ENCODE measurements at regions not wholly inside any gene's neighbourhood (a gene's known extent, or its start where the extent isn't known, plus 50 kb on each side); places are given as distances from the start of the nearest gene placed in this dataset.

DNA sequence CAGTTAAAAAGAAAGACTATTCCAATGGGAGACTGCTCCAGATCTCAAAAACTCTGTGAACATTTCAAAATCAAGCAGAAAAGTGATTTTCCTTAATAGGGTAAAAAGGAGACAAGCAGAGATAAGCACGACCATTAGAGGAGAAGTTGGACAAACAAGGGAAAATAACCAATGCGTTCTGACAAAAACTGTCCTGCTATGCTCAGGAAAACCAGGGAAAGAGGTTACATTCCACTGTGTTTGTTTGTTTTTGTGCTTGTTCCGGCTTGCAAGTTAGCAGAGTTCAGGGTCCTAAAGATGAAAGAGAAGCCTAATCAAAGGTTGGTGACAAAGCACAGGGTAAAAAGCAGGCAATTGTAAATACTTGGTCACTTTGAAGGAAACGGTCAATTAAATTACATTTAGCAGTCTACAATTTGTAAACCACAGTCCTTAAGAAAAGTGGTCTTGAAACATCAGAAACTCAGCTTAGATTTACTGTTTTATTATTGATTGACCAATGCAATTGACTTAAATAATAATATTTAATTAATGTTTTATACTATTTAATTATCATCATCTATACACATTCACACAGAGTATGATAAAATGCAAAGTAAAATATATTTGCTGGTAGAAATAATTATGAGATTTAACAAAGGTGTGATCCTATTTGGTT, 186.2 kb upstream of the CPXCR1 start:
- peak overlapping the region; percentile 36 to 82 for H3K27ac ChIP-seq (ENCODE audit: low read depth in 1 of 2, low read length in 2 of 2)
- H3K4me3 ChIP-seq (ENCODE audit: low read depth in 1 of 3, low read length in 3 of 3), result no peak overlapping the region
- peak overlapping the region in 1 of 2 donors; percentile 81 for H3K9ac ChIP-seq (ENCODE audit: low read depth in 1 of 2, low read length in 2 of 2)
- peaks cover 0 to 3% (median under 1%) of the 10 kb centered on the region in 4 donors for H3K9me3 ChIP-seq (ENCODE audit: control insufficient read depth in 4 of 4, low read length in 3 of 4)
- H3K27me3 ChIP-seq (ENCODE audit: control insufficient read depth in 4 of 4, insufficient read depth in 4 of 4, low read length in 3 of 4), result no peaks in the 10 kb centered on the region
- H3K36me3 ChIP-seq (ENCODE audit: control insufficient read depth in 4 of 4, insufficient read depth in 3 of 4, low read depth in 1 of 4, low read length in 3 of 4), result no peaks in the 10 kb centered on the region
- DNase-seq (ENCODE audit: low spot score), result no peak
- TF ChIP-seq FOXA1 (IDR thresholded peaks at IDR 0.05) (peak; percentile 64), TAF1 (conservative IDR thresholded peaks at IDR 0.05) (peak; percentile 69), SP1 (IDR thresholded peaks at IDR 0.05) (peak; percentile 97), JUND (IDR thresholded peaks at IDR 0.05) (peak in 1 of 2 donors; percentile 55), HNF4G (IDR thresholded peaks at IDR 0.05) (peak; percentile 63), GABPA (IDR thresholded peaks at IDR 0.05 in 1 of 2, conservative IDR thresholded peaks at IDR 0.05 in 1 of 2) (peak in 1 of 2 donors; percentile 45), RXRA (IDR thresholded peaks at IDR 0.05) (peak; percentile 87 to 89), NR2F2 (IDR thresholded peaks at IDR 0.05) (no peak), HNF4A (conservative IDR thresholded peaks at IDR 0.05) (peak; percentile 92 to 94), YY1 (IDR thresholded peaks at IDR 0.05) (peak; percentile 67), EGR1 (IDR thresholded peaks at IDR 0.05; ENCODE audit: low read depth in 2 of 2) (peak in 1 of 2 donors; percentile 23), FOXA2 (IDR thresholded peaks at IDR 0.05) (peak; percentile 39), RAD21 (IDR thresholded peaks at IDR 0.05) (peak in 1 of 2 donors; percentile 67)
- TF ChIP-seq, protein P1, sequence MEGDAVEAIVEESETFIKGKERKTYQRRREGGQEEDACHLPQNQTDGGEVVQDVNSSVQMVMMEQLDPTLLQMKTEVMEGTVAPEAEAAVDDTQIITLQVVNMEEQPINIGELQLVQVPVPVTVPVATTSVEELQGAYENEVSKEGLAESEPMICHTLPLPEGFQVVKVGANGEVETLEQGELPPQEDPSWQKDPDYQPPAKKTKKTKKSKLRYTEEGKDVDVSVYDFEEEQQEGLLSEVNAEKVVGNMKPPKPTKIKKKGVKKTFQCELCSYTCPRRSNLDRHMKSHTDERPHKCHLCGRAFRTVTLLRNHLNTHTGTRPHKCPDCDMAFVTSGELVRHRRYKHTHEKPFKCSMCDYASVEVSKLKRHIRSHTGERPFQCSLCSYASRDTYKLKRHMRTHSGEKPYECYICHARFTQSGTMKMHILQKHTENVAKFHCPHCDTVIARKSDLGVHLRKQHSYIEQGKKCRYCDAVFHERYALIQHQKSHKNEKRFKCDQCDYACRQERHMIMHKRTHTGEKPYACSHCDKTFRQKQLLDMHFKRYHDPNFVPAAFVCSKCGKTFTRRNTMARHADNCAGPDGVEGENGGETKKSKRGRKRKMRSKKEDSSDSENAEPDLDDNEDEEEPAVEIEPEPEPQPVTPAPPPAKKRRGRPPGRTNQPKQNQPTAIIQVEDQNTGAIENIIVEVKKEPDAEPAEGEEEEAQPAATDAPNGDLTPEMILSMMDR (IDR thresholded peaks at IDR 0.05; ENCODE audit: low read depth, low read length, missing input control), result no peak
- TF ChIP-seq, protein P2, sequence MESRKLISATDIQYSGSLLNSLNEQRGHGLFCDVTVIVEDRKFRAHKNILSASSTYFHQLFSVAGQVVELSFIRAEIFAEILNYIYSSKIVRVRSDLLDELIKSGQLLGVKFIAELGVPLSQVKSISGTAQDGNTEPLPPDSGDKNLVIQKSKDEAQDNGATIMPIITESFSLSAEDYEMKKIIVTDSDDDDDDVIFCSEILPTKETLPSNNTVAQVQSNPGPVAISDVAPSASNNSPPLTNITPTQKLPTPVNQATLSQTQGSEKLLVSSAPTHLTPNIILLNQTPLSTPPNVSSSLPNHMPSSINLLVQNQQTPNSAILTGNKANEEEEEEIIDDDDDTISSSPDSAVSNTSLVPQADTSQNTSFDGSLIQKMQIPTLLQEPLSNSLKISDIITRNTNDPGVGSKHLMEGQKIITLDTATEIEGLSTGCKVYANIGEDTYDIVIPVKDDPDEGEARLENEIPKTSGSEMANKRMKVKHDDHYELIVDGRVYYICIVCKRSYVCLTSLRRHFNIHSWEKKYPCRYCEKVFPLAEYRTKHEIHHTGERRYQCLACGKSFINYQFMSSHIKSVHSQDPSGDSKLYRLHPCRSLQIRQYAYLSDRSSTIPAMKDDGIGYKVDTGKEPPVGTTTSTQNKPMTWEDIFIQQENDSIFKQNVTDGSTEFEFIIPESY (IDR thresholded peaks at IDR 0.05), result no peak
- TF ChIP-seq, protein P3, sequence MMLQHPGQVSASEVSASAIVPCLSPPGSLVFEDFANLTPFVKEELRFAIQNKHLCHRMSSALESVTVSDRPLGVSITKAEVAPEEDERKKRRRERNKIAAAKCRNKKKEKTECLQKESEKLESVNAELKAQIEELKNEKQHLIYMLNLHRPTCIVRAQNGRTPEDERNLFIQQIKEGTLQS (IDR thresholded peaks at IDR 0.05), result peak; percentile 20
- TF ChIP-seq, protein P4, sequence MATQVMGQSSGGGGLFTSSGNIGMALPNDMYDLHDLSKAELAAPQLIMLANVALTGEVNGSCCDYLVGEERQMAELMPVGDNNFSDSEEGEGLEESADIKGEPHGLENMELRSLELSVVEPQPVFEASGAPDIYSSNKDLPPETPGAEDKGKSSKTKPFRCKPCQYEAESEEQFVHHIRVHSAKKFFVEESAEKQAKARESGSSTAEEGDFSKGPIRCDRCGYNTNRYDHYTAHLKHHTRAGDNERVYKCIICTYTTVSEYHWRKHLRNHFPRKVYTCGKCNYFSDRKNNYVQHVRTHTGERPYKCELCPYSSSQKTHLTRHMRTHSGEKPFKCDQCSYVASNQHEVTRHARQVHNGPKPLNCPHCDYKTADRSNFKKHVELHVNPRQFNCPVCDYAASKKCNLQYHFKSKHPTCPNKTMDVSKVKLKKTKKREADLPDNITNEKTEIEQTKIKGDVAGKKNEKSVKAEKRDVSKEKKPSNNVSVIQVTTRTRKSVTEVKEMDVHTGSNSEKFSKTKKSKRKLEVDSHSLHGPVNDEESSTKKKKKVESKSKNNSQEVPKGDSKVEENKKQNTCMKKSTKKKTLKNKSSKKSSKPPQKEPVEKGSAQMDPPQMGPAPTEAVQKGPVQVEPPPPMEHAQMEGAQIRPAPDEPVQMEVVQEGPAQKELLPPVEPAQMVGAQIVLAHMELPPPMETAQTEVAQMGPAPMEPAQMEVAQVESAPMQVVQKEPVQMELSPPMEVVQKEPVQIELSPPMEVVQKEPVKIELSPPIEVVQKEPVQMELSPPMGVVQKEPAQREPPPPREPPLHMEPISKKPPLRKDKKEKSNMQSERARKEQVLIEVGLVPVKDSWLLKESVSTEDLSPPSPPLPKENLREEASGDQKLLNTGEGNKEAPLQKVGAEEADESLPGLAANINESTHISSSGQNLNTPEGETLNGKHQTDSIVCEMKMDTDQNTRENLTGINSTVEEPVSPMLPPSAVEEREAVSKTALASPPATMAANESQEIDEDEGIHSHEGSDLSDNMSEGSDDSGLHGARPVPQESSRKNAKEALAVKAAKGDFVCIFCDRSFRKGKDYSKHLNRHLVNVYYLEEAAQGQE (IDR thresholded peaks at IDR 0.05), result peak; percentile 64
- TF ChIP-seq, protein P5, sequence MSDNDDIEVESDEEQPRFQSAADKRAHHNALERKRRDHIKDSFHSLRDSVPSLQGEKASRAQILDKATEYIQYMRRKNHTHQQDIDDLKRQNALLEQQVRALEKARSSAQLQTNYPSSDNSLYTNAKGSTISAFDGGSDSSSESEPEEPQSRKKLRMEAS (IDR thresholded peaks at IDR 0.05), result peak; percentile 66
- 10% methylated on average over 4 of the region's 4 CpGs for WGBS
- H3K4me1 ChIP-seq (ENCODE audit: control insufficient read depth in 4 of 4, insufficient read depth in 4 of 4, low read length in 3 of 4), result peaks cover 0 to 12% (median 6%) of the 10 kb centered on the region in 4 donors

Data from liver (tissue), 8 donors.